H1 (cell line): ENCODE measurements at regions not wholly inside any gene's neighbourhood (a gene's known extent, or its start where the extent isn't known, plus 50 kb on each side); places are given as distances from the start of the nearest gene placed in this dataset.

ENCODE experiments used
- KDM4A ChIP-seq: IDR thresholded peaks from one replicate; pipeline ENCODE4 v1.7.1; 2012; ENCODE audit warnings: low read depth, mild to moderate bottlenecking, moderate library complexity, low read length, inconsistent platforms; ENCODE audit not compliant: severe bottlenecking
- TCF12 ChIP-seq: IDR thresholded peaks from 2 replicates; pipeline ENCODE4 v1.6.1; 2011; ENCODE audit warnings: low read depth, mild to moderate bottlenecking, low read length
- TF ChIP-seq, protein P1 (sequence below): IDR thresholded peaks from 2 replicates; pipeline ENCODE4 v1.6.1; 2011; ENCODE audit warnings: low read depth, mild to moderate bottlenecking, low read length; ENCODE audit not compliant: insufficient read depth

DNA sequence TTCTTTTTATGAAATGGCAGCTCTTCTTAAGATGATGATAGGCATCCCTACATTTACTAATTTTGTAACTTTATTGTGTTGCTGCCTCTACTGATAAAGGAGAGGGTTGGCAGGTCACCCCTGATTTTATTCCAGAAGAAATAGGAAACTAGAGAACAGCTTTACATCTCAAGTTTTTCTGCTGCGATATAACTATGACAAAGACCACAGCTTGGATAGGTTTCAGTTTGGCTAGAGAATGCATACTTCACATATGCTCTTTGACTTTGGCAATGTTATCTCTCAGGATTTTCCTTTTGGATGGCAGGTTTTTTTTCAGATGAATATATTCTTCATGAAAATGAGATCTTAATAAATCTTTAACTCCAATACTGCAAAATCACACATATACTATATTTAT lies 395.3 kb upstream of the GOLIM4 start (continued):
- TF ChIP-seq, protein P1, sequence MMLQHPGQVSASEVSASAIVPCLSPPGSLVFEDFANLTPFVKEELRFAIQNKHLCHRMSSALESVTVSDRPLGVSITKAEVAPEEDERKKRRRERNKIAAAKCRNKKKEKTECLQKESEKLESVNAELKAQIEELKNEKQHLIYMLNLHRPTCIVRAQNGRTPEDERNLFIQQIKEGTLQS, result no peak
- TF ChIP-seq KDM4A, result no peak
- no peak for TF ChIP-seq TCF12
- TF ChIP-seq, all 59 proteins: peak for 0
